Hindlimb muscle (tissue), 1 donor: ENCODE measurements at regions not wholly inside any gene's neighbourhood (a gene's known extent, or its start where the extent isn't known, plus 50 kb on each side); places are given as distances from the start of the nearest gene placed in this dataset.
"Not testable (repeated sequence)": the region's sequence is repeated elsewhere in the genome, so short reads cannot be mapped to it uniquely, and the experiment has no call there.

Experiments used
- DNase-seq: peaks from one replicate; pipeline ENCODE4 v3.0.0-alpha.2; 2013

GRCh38 chr3:4077278-4077677 lies 225.9 kb upstream of the SETMAR start:
- DNase-seq = not testable (repeated sequence)

GRCh38 chr3:4077950-4078349 lies 225.2 kb upstream of the SETMAR start:
- no peak for DNase-seq

- DNase-seq = no peak
These were observed 224.3 kb upstream of the SETMAR start for GRCh38 chr3:4078903-4079302.

GRCh38 chr3:4079339-4080195 lies 223.6 kb upstream of the SETMAR start:
- no peak for DNase-seq

- no peak for DNase-seq
These were observed 219.7 kb upstream of the SETMAR start for GRCh38 chr3:4083225-4084015.

- no peak for DNase-seq
These were observed 218.9 kb upstream of the SETMAR start for GRCh38 chr3:4084271-4084670.

GRCh38 chr3:4086662-4087061 lies 216.5 kb upstream of the SETMAR start:
- not testable (repeated sequence) for DNase-seq

GRCh38 chr3:4091786-4092185 lies 211.4 kb upstream of the SETMAR start:
- peak; percentile 2 for DNase-seq

- DNase-seq = no peak
These were observed 205.4 kb upstream of the SETMAR start for GRCh38 chr3:4097801-4098200.

GRCh38 chr3:4099607-4100006 lies 203.6 kb upstream of the SETMAR start:
- no peak for DNase-seq

GRCh38 chr3:4107430-4107829 lies 195.7 kb upstream of the SETMAR start:
- DNase-seq = no peak

GRCh38 chr3:4113811-4114522 lies 189.2 kb upstream of the SETMAR start:
- DNase-seq = no peak

- no peak for DNase-seq
These were observed 184.1 kb upstream of the SETMAR start for GRCh38 chr3:4119119-4119518.

GRCh38 chr3:4125576-4125975 lies 177.6 kb upstream of the SETMAR start:
- DNase-seq = no peak

GRCh38 chr3:4138150-4138785 lies 164.9 kb upstream of the SETMAR start:
- DNase-seq = no peak

GRCh38 chr3:4138786-4139431 lies 164.3 kb upstream of the SETMAR start:
- DNase-seq = no peak

- DNase-seq = no peak
These were observed 163.6 kb upstream of the SETMAR start for GRCh38 chr3:4139462-4140140.

- DNase-seq = no peak
These were observed 162.2 kb upstream of the SETMAR start for GRCh38 chr3:4140921-4141320.

GRCh38 chr3:4147556-4148118 lies 155.5 kb upstream of the SETMAR start:
- DNase-seq = no peak

GRCh38 chr3:4149296-4149695 lies 153.9 kb upstream of the SETMAR start:
- DNase-seq = no peak

GRCh38 chr3:4150816-4151215 lies 152.4 kb upstream of the SETMAR start:
- DNase-seq = no peak
